ENCODE measurements at regions not wholly inside any gene's neighbourhood (a gene's known extent, or its start where the extent isn't known, plus 50 kb on each side); places are given as distances from the start of the nearest gene placed in this dataset.

DNA sequence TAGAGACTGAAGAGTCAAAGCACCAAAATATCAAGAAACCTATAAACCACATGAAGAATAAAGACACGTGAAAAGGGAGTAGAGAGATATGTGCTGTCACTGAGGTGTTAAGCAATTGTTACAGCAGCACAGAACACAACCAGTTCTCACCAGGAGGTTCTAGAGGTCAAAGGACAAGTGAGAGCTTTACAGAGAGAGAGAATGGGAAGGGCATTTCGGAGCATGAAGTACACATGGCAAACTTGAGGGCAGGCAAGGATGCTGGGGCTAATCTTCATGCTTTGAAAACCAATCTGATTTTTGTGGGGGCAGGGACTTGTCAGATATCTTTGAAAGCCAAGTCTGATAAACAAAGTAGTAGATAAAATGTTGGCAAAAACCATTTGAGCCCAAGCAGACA lies 142.3 kb upstream of the NRSN1 start:
- CTCF ChIA-PET = no interaction called here
- Mint-ChIP-seq H3K27ac (no peak overlapping the region), H3K36me3 (no peaks in the 10 kb centered on the region), H3K9me3 (peaks cover 0 to 3% (median 0%) of the 10 kb centered on the region in 3 donors), H3K4me1 (no peaks in the 10 kb centered on the region), H3K4me3 (no peak overlapping the region), H3K27me3 (peaks cover 0 to 3% of the 10 kb centered on the region in 2 donors)
- Histone ChIP-seq H3K36me3 (ENCODE audit: control insufficient read depth in 2 of 2, extremely low read depth in 1 of 2, insufficient read depth in 1 of 2, low read length in 1 of 2) (no peaks in the 10 kb centered on the region), H3K4me1 (ENCODE audit: control insufficient read depth in 1 of 2, extremely low read depth in 1 of 2, insufficient read depth in 2 of 2, low read length in 2 of 2) (no peaks in the 10 kb centered on the region), H3K4me3 (ENCODE audit: control insufficient read depth in 1 of 2, extremely low read depth in 1 of 2, low read length in 1 of 2) (no peak overlapping the region), H3K27me3 (replicated peaks in 1 of 2; ENCODE audit: control insufficient read depth in 2 of 2, extremely low read depth in 1 of 2, insufficient read depth in 2 of 2, low read length in 1 of 2) (no peaks in the 10 kb centered on the region), H3K27ac (ENCODE audit: low read length) (no peak overlapping the region), H3K9me3 (no peaks in the 10 kb centered on the region)
- WGBS (ENCODE audit: insufficient coverage) = 33% methylated on average over 1 of the region's 2 CpGs
- ATAC-seq (replicated peaks in 1 of 4) (no peak), DNase-seq (no peak)
- POLR2A ChIA-PET = no interaction called here

DNA sequence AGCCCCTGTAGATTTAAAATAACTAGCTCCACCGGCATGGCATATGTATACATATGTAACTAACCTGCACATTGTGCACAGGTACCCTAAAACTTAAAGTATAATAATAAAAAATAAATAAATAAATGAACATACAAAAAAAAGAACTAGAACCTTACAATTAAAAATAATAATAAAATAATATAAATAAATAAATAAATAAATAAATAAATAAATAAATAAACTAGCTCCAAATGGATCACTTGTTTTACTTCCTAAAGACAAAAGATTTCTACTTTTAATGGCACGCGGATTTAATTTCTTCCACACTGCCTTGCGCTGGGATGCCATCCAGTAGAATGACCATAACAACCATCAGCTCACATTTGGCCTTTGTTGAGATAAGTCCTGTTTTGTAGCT lies 141.0 kb upstream of the NRSN1 start:
- no peak overlapping the region for H3K4me3 ChIP-seq (ENCODE audit: control insufficient read depth in 1 of 2, extremely low read depth in 1 of 2, low read length in 1 of 2)
- Mint-ChIP-seq H3K4me1 (no peaks in the 10 kb centered on the region), H3K27me3 (no peaks in the 10 kb centered on the region), H3K9me3 (peaks cover 0 to 3% (median 0%) of the 10 kb centered on the region in 3 donors), H3K36me3 (no peaks in the 10 kb centered on the region), H3K4me3 (no peak overlapping the region), H3K27ac (no peak overlapping the region)
- DNase-seq (no peak), ATAC-seq (replicated peaks in 1 of 4) (no peak)
- no peaks in the 10 kb centered on the region for H3K36me3 ChIP-seq (ENCODE audit: control insufficient read depth in 2 of 2, extremely low read depth in 1 of 2, insufficient read depth in 1 of 2, low read length in 1 of 2)
- no peaks in the 10 kb centered on the region for H3K4me1 ChIP-seq (ENCODE audit: control insufficient read depth in 1 of 2, extremely low read depth in 1 of 2, insufficient read depth in 2 of 2, low read length in 2 of 2)
- no peak overlapping the region for H3K27ac ChIP-seq (ENCODE audit: low read length)
- H3K27me3 ChIP-seq (replicated peaks in 1 of 2; ENCODE audit: control insufficient read depth in 2 of 2, extremely low read depth in 1 of 2, insufficient read depth in 2 of 2, low read length in 1 of 2) = no peaks in the 10 kb centered on the region
- no peaks in the 10 kb centered on the region for H3K9me3 ChIP-seq
- 100% methylated on average over 2 of the region's 4 CpGs for WGBS (ENCODE audit: insufficient coverage)
- POLR2A ChIA-PET = no interaction called here
- CTCF ChIA-PET = no interaction called here

DNA sequence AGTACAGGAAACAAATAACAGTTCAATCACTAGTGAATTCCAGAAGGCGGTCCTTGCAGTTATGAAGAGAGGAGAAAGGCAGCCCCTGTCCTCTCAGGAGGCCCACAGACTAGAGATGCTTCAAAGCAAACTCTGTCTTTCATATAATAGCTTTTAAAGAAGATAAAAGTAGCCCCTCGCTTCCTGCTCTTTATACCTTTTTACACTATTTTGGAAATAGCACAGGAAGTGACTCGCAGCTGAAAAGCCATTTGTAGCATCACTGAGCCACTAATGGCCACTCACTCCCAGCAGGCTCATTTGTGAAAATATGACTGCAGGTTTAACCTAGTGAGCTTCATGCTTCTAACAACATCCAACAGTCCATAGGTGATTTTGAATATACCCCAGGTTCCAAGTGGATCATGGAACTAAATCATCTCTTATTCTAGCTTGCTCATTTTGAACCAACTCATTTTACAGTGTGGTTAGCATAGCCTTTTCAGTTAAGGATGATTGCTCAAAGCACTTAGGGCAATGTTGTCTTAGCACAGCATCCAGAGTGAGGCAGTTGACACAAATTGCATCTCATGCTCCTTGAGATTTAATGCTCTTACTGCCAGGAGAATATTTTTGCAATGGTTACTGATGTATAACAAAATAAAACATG lies 136.0 kb upstream of the NRSN1 start:
- ATAC-seq (replicated peaks in 1 of 4) = no peak
- DNase-seq = no peak
- Histone ChIP-seq H3K4me1 (ENCODE audit: control insufficient read depth in 1 of 2, extremely low read depth in 1 of 2, insufficient read depth in 2 of 2, low read length in 2 of 2) (no peaks in the 10 kb centered on the region), H3K4me3 (ENCODE audit: control insufficient read depth in 1 of 2, extremely low read depth in 1 of 2, low read length in 1 of 2) (no peak overlapping the region), H3K36me3 (ENCODE audit: control insufficient read depth in 2 of 2, extremely low read depth in 1 of 2, insufficient read depth in 1 of 2, low read length in 1 of 2) (no peaks in the 10 kb centered on the region), H3K27ac (ENCODE audit: low read length) (no peak overlapping the region), H3K9me3 (no peaks in the 10 kb centered on the region), H3K27me3 (replicated peaks in 1 of 2; ENCODE audit: control insufficient read depth in 2 of 2, extremely low read depth in 1 of 2, insufficient read depth in 2 of 2, low read length in 1 of 2) (no peaks in the 10 kb centered on the region)
- WGBS (ENCODE audit: insufficient coverage) = no CpG with 5 or more reads among the region's 3 CpGs
- no peak overlapping the region for H3K27ac Mint-ChIP-seq
- H3K4me1 Mint-ChIP-seq = no peaks in the 10 kb centered on the region
- no peaks in the 10 kb centered on the region for H3K36me3 Mint-ChIP-seq
- ChIA-PET POLR2A (no interaction called here), CTCF (no interaction called here)
- peaks cover 0 to 10% (median 4%) of the 10 kb centered on the region in 3 donors for H3K9me3 Mint-ChIP-seq
- no peak overlapping the region for H3K4me3 Mint-ChIP-seq
- H3K27me3 Mint-ChIP-seq = no peaks in the 10 kb centered on the region

DNA sequence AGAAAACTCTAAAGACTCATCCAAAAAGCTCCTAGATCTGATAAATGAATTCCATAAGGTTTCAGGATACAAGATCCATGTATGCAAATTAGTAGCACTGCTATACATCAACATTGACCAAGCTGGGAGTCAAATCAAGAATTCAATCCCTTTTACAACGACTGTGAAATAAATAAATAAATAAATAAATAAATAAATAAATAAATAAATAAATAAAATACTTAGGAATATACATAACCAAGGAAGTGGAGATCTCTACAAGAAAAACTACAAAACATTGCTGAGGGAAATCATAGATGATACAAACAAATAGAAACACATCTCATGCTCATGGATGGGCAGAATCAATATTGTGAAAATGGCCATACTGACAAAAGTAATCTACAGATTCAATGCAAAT lies 132.0 kb upstream of the NRSN1 start:
- Mint-ChIP-seq H3K27me3 (no peaks in the 10 kb centered on the region), H3K4me1 (no peaks in the 10 kb centered on the region), H3K9me3 (peaks cover 4 to 11% (median 4%) of the 10 kb centered on the region in 3 donors), H3K36me3 (no peaks in the 10 kb centered on the region), H3K4me3 (no peak overlapping the region), H3K27ac (no peak overlapping the region)
- ChIA-PET POLR2A (no interaction called here), CTCF (no interaction called here)
- WGBS (ENCODE audit: insufficient coverage) = no CpG with 5 or more reads among the region's 1 CpG
- Histone ChIP-seq H3K27me3 (replicated peaks in 1 of 2; ENCODE audit: control insufficient read depth in 2 of 2, extremely low read depth in 1 of 2, insufficient read depth in 2 of 2, low read length in 1 of 2) (no peaks in the 10 kb centered on the region), H3K36me3 (ENCODE audit: control insufficient read depth in 2 of 2, extremely low read depth in 1 of 2, insufficient read depth in 1 of 2, low read length in 1 of 2) (no peaks in the 10 kb centered on the region), H3K4me1 (ENCODE audit: control insufficient read depth in 1 of 2, extremely low read depth in 1 of 2, insufficient read depth in 2 of 2, low read length in 2 of 2) (no peaks in the 10 kb centered on the region), H3K9me3 (no peaks in the 10 kb centered on the region), H3K27ac (ENCODE audit: low read length) (no peak overlapping the region), H3K4me3 (ENCODE audit: control insufficient read depth in 1 of 2, extremely low read depth in 1 of 2, low read length in 1 of 2) (no peak overlapping the region)
- ATAC-seq (replicated peaks in 1 of 4) = no peak
- DNase-seq = no peak

DNA sequence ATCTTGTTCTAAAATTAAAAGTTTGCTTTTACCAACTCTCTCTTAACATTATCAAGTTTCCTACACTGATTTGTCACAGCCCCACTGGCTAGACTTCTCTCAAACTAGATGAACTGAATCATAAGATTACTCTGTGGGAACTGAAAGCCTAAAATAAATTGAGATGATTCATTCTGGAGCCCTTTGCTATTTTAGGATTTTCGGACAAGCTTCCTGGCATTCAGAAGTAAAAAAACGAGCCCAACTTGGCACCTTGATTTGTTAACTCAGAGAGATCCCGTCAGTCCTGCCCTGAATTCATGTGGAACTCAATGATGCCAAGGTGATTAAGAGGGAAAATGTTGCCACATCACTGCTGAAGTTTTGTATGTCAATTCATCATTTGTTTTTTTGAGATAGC lies 122.0 kb upstream of the NRSN1 start:
- no peak for DNase-seq
- Histone ChIP-seq H3K4me1 (ENCODE audit: control insufficient read depth in 1 of 2, extremely low read depth in 1 of 2, insufficient read depth in 2 of 2, low read length in 2 of 2) (no peaks in the 10 kb centered on the region), H3K27ac (ENCODE audit: low read length) (no peak overlapping the region), H3K27me3 (replicated peaks in 1 of 2; ENCODE audit: control insufficient read depth in 2 of 2, extremely low read depth in 1 of 2, insufficient read depth in 2 of 2, low read length in 1 of 2) (no peaks in the 10 kb centered on the region), H3K4me3 (ENCODE audit: control insufficient read depth in 1 of 2, extremely low read depth in 1 of 2, low read length in 1 of 2) (no peak overlapping the region), H3K36me3 (ENCODE audit: control insufficient read depth in 2 of 2, extremely low read depth in 1 of 2, insufficient read depth in 1 of 2, low read length in 1 of 2) (no peaks in the 10 kb centered on the region), H3K9me3 (no peaks in the 10 kb centered on the region)
- no peak overlapping the region for H3K27ac Mint-ChIP-seq
- WGBS (ENCODE audit: insufficient coverage) = 66% methylated on average over 3 of the region's 3 CpGs
- POLR2A ChIA-PET = no interaction called here
- H3K36me3 Mint-ChIP-seq = no peaks in the 10 kb centered on the region
- H3K9me3 Mint-ChIP-seq = no peaks in the 10 kb centered on the region
- no peak overlapping the region for H3K4me3 Mint-ChIP-seq
- no peaks in the 10 kb centered on the region for H3K4me1 Mint-ChIP-seq
- CTCF ChIA-PET = no interaction called here
- ATAC-seq (replicated peaks in 1 of 4) = no peak
- H3K27me3 Mint-ChIP-seq = no peaks in the 10 kb centered on the region

DNA sequence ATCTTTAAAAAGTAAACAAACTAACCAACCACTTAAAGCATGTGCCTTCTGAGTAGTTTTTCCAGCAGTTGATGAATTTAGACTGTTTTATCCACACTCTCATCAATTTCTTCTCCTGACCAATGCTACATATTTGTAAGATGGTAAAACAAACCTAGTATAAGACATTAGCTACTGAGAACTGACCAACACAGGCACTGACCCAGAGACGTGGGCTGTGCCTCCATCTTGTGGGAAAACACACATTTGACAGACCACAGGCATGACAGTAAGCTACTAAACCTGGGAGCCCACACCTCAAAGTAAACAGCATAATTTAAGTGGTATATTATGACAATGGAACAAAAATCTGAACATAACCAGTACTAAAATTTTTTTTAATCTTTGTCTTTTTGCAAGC lies 121.4 kb upstream of the NRSN1 start:
- Mint-ChIP-seq H3K4me1 (no peaks in the 10 kb centered on the region), H3K36me3 (no peaks in the 10 kb centered on the region), H3K27ac (no peak overlapping the region), H3K4me3 (no peak overlapping the region), H3K9me3 (no peaks in the 10 kb centered on the region), H3K27me3 (no peaks in the 10 kb centered on the region)
- Histone ChIP-seq H3K27ac (ENCODE audit: low read length) (no peak overlapping the region), H3K36me3 (ENCODE audit: control insufficient read depth in 2 of 2, extremely low read depth in 1 of 2, insufficient read depth in 1 of 2, low read length in 1 of 2) (no peaks in the 10 kb centered on the region), H3K4me1 (ENCODE audit: control insufficient read depth in 1 of 2, extremely low read depth in 1 of 2, insufficient read depth in 2 of 2, low read length in 2 of 2) (no peaks in the 10 kb centered on the region), H3K4me3 (ENCODE audit: control insufficient read depth in 1 of 2, extremely low read depth in 1 of 2, low read length in 1 of 2) (no peak overlapping the region), H3K27me3 (replicated peaks in 1 of 2; ENCODE audit: control insufficient read depth in 2 of 2, extremely low read depth in 1 of 2, insufficient read depth in 2 of 2, low read length in 1 of 2) (no peaks in the 10 kb centered on the region), H3K9me3 (no peaks in the 10 kb centered on the region)
- no peak for ATAC-seq (replicated peaks in 1 of 4)
- no CpG with 5 or more reads among the region's 1 CpG for WGBS (ENCODE audit: insufficient coverage)
- ChIA-PET CTCF (no interaction called here), POLR2A (no interaction called here)
- no peak for DNase-seq

DNA sequence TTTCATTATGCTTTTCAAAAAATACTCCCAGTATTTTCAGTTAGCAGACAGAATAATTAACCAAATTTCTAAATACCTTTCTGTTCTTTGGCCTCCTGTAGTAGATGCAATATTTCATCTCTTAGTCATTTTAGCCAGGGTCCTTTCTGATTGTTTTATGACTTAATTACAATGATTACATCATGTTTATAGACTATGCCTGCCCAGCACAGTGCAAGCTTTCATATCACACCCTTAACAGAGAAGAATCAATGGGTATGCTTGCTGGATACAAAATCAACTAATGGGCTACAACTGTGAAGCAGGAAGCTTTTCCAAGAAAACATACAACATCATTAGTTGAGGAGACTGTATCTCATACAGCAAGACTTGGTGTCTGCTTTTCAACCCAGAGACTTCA lies 119.8 kb upstream of the NRSN1 start:
- Mint-ChIP-seq H3K9me3 (peaks cover 1 to 6% (median 5%) of the 10 kb centered on the region in 3 donors), H3K36me3 (no peaks in the 10 kb centered on the region), H3K27ac (no peak overlapping the region), H3K4me3 (no peak overlapping the region), H3K27me3 (peaks cover 0 to 2% of the 10 kb centered on the region in 2 donors), H3K4me1 (no peaks in the 10 kb centered on the region)
- no peak for DNase-seq
- POLR2A ChIA-PET = no interaction called here
- no peaks in the 10 kb centered on the region for H3K4me1 ChIP-seq (ENCODE audit: control insufficient read depth in 1 of 2, extremely low read depth in 1 of 2, insufficient read depth in 2 of 2, low read length in 2 of 2)
- no peak overlapping the region for H3K27ac ChIP-seq (ENCODE audit: low read length)
- no peak for ATAC-seq (replicated peaks in 1 of 4)
- H3K4me3 ChIP-seq (ENCODE audit: control insufficient read depth in 1 of 2, extremely low read depth in 1 of 2, low read length in 1 of 2) = no peak overlapping the region
- H3K27me3 ChIP-seq (replicated peaks in 1 of 2; ENCODE audit: control insufficient read depth in 2 of 2, extremely low read depth in 1 of 2, insufficient read depth in 2 of 2, low read length in 1 of 2) = no peaks in the 10 kb centered on the region
- H3K36me3 ChIP-seq (ENCODE audit: control insufficient read depth in 2 of 2, extremely low read depth in 1 of 2, insufficient read depth in 1 of 2, low read length in 1 of 2) = no peaks in the 10 kb centered on the region
- CTCF ChIA-PET = no interaction called here
- no peaks in the 10 kb centered on the region for H3K9me3 ChIP-seq

Measured in T-cell (primary cell).